Brain microvascular endothelial cell (primary cell): ENCODE measurements at regions not wholly inside any gene's neighbourhood (a gene's known extent, or its start where the extent isn't known, plus 50 kb on each side); places are given as distances from the start of the nearest gene placed in this dataset.

Source experiments
- DNase-seq: peaks from one replicate; pipeline ENCODE4 v3.0.0-alpha.2; 2020
- H3K27ac ChIP-seq: fragments of 250-450 bp; sonication (Bioruptor Pico); 2 replicates; pipeline ENCODE4 v1.5.1; 2020; ENCODE audit warnings: mild to moderate bottlenecking, moderate library complexity
- H3K27me3 ChIP-seq: fragments of 250-450 bp; sonication (Bioruptor Pico); replicated peaks from 2 replicates; pipeline ENCODE4 v1.5.1; 2020; ENCODE audit warnings: mild to moderate bottlenecking
- H3K36me3 ChIP-seq: fragments of 250-450 bp; sonication (Bioruptor Pico); replicated peaks from 2 replicates; pipeline ENCODE4 v1.5.1; 2020; ENCODE audit warnings: mild to moderate bottlenecking
- H3K4me3 ChIP-seq: 2 replicates; pipeline ENCODE4 v1.5.1; 2011; ENCODE audit warnings: low read depth, mild to moderate bottlenecking, control low read depth, low read length, moderate library complexity
- CTCF ChIP-seq: IDR thresholded peaks from 2 replicates; pipeline ENCODE4 v1.5.1; 2011; ENCODE audit warnings: low read depth, mild to moderate bottlenecking, moderate library complexity, low read length, control low read depth, inconsistent platforms; ENCODE audit errors: missing control alignments
- in situ Hi-C: cut with HindIII; loops from 2 replicates; pipeline ENCODE4 v1.10.0; 2017; ENCODE audit warnings: low sequenced_read_pairs, low pct_ligation_motif_present

DNA sequence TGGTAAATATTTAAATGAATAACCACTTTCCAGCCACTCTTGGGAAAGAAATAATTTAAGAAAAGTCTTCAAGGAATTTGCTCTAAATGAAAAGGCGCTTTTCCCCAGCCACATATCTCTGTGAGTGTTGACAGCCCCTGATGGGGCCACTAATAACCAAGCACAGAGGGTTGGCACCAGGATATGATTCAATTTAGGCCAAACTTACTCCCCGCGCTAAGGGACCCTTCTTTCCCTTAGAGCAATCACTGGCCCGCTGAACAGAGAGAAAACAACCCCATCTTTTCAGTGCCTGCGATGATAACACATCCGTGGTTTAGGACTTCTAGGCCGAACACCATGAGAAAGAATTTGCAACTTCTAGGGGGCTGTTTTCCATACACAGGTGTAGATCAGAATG, 310.8 kb downstream of the EIPR1 start:
- no peak overlapping the region for H3K4me3 ChIP-seq
- H3K36me3 ChIP-seq: no peaks in the 10 kb centered on the region
- TF ChIP-seq CTCF: no peak
- in situ Hi-C loops: no loop called here
- H3K27ac ChIP-seq: no peak overlapping the region
- no peak for DNase-seq
- H3K27me3 ChIP-seq: no peaks in the 10 kb centered on the region

DNA sequence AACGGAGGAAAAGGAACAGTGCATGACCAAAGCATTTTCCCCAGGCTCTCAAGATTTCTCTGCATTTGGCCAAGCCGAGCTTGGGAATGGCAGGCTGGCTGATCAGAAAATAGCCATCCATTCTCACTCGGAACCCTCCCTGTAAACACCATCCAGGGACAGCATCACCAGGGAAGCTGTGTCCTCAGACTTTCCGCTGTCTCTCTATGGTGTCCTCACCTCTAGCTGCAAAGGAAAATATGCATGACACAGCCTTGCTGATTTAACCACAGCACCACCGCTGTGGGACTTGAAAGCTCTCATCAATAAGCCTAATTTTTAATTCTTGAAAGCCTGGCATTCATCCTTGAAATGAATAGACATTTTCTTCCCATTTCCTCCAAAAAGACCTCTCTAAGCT, 311.7 kb downstream of the EIPR1 start:
- no peak for TF ChIP-seq CTCF
- Histone ChIP-seq H3K27ac (no peak overlapping the region), H3K27me3 (no peaks in the 10 kb centered on the region), H3K4me3 (no peak overlapping the region), H3K36me3 (no peaks in the 10 kb centered on the region)
- in situ Hi-C loops: no loop called here
- DNase-seq: no peak

DNA sequence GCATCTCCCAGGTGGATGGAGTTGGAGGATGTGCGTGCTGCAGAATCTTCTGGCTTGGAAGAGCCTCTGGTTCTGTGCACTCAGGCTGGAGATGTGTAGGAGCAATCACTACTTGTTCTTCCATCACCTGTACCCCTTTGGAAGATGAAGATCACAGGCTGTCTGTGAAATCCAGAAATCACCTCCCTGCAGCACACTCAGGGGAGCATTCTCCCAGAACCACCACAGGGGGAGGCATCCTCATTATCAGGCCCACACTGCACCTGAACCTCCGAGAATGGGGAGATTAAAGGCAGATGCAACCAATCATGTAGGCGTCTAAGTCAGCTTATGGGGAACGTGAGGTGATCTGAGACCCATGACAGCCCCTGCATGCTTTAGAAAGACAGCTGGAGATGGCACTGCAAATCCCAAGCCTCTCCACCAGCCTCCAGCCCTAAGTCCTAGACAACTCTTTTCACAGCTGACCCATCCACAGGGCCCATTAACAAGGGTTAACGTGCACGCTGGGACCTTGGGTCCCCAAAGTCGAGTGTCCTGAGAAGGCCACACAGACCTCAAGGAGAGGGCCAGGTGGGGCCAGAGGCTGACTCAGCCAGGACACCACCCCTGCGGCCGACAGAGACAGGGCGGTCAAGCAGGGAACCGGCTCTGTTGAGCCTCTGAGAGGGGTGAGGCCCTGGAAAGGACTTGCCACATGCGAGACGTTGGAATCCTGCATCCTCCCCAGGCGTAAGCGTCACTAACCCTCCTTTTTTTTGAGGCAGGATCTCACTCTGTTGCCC, 314.9 kb downstream of the EIPR1 start:
- Histone ChIP-seq H3K36me3 (no peaks in the 10 kb centered on the region), H3K27me3 (no peaks in the 10 kb centered on the region), H3K4me3 (no peak overlapping the region), H3K27ac (no peak overlapping the region)
- TF ChIP-seq CTCF: no peak
- no peak for DNase-seq
- in situ Hi-C loops: no loop called here

- in situ Hi-C loops: no loop called here
- DNase-seq: no peak
- H3K27me3 ChIP-seq: no peaks in the 10 kb centered on the region
- no peaks in the 10 kb centered on the region for H3K36me3 ChIP-seq
- TF ChIP-seq CTCF: no peak
- no peak overlapping the region for H3K27ac ChIP-seq
- H3K4me3 ChIP-seq: no peak overlapping the region
Observed at GRCh38 chr2:3060049-3060448, 317.6 kb downstream of the EIPR1 start.

DNA sequence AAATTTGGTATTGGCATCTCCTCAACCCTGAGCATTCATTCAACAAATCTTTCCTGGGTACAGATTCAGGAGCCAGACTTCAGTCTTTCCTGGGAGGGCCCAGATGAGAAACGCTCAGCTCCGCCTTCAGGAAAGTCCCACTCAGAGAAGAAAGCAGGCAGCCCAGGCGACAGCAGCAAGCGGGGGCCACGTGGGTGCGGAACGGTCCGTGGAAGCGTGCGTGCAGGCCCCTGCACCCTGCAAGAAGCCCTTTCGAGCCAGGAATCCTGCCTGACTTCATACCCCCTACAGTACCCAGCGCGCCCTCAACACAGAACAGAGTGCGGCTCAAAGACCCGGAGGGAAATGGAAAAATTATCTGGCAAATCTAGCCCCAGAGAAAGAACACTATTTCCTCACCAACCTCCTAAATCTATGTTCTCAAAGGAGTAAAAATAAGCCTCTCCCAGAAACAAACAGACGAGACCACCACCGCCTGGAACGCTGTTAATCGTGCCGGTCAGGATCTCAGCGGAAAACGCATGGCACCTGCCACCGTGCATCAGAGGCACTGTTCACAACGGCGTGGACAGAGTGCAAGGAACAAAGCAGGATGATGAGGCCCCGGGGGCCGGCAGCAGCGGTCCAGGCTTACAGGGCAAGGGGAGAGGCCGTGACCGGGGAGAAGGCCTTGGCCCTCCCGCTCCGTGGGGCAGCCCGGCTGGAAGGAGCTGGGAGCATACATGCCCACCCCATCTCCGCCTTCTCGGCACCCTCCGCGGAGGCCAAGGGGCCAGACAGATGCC, 318.3 kb downstream of the EIPR1 start:
- Histone ChIP-seq H3K4me3 (no peak overlapping the region), H3K36me3 (no peaks in the 10 kb centered on the region), H3K27ac (no peak overlapping the region), H3K27me3 (no peaks in the 10 kb centered on the region)
- no peak for TF ChIP-seq CTCF
- no peak for DNase-seq
- in situ Hi-C loops: no loop called here
